IMR-90 (cell line): ENCODE measurements at regions not wholly inside any gene's neighbourhood (a gene's known extent, or its start where the extent isn't known, plus 50 kb on each side); places are given as distances from the start of the nearest gene placed in this dataset.

Experiments
- ATAC-seq: fragments of 200-7000 bp; cut with Tn5 transposase; 2 replicates; pipeline ENCODE4 v1.9.1; 2020; ENCODE audit warnings: low read depth, mild to moderate bottlenecking, moderate library complexity
- BruUV-seq: library from RNA; stranded (reverse); fragments of 400-500 nt; replicated peaks from 2 replicates; lab custom pipeline; 2021; lab: Mats Ljungman, UMichigan
- CTCF ChIA-PET: fragments of 300-600 bp; formaldehyde crosslinking; extraction: SDS; loops from one replicate; lab custom pipeline; 2021; ENCODE audit warnings: antibody characterized with exemption; lab: Yijun Ruan, JAX
- POLR2A ChIA-PET: fragments of 300-600 bp; sonication (Branson Sonifier 250); formaldehyde crosslinking; loops from one replicate; lab custom pipeline; 2022; ENCODE audit warnings: antibody characterized with exemption; ENCODE audit not compliant: unreplicated experiment; lab: Charles Lee
- DNase-seq: peaks from one replicate; pipeline ENCODE4 v3.0.0; 2013
- H2AFZ ChIP-seq: replicated peaks from 2 replicates; pipeline ENCODE3; 2013; ENCODE audit warnings: low read length, mild to moderate bottlenecking; ENCODE audit not compliant: poor library complexity
- H2AK5ac ChIP-seq: 2 replicates; pipeline ENCODE4 v1.6.1; 2013; ENCODE audit warnings: low read depth, low read length, inconsistent platforms
- H2AK9ac ChIP-seq: replicated peaks from 2 replicates; pipeline ENCODE3; 2013; ENCODE audit warnings: mild to moderate bottlenecking, low read depth, low read length, moderate library complexity; ENCODE audit not compliant: poor library complexity
- H2BK120ac ChIP-seq: 2 replicates; pipeline ENCODE4 v1.6.1; 2013; ENCODE audit warnings: low read depth, low read length, inconsistent platforms
- H2BK15ac ChIP-seq: 3 replicates; pipeline ENCODE4 v1.6.1; 2013; ENCODE audit warnings: low read depth, low read length, inconsistent platforms
- H2BK20ac ChIP-seq: 2 replicates; pipeline ENCODE4 v1.6.1; 2013; ENCODE audit warnings: low read depth, mild to moderate bottlenecking, inconsistent platforms, low read length, moderate library complexity
- H2BK5ac ChIP-seq: 2 replicates; pipeline ENCODE4 v1.6.1; 2013; ENCODE audit warnings: mild to moderate bottlenecking, low read depth, low read length, inconsistent platforms; ENCODE audit not compliant: poor library complexity, severe bottlenecking
- H3K14ac ChIP-seq: replicated peaks from 2 replicates; pipeline ENCODE4 v1.6.1; 2013; ENCODE audit warnings: low read depth, low read length, inconsistent platforms
- H3K18ac ChIP-seq: 2 replicates; pipeline ENCODE4 v1.6.1; 2013; ENCODE audit warnings: low read depth, low read length, control low read depth
- H3K23ac ChIP-seq: 2 replicates; pipeline ENCODE4 v1.6.1; 2013; ENCODE audit warnings: low read depth, low read length, inconsistent platforms
- H3K27ac ChIP-seq: 2 replicates; pipeline ENCODE4 v1.5.1; 2013; ENCODE audit warnings: mild to moderate bottlenecking, control low read depth, low read length; ENCODE audit not compliant: insufficient read depth
- H3K27me3 ChIP-seq: 2 replicates; pipeline ENCODE4 v1.6.1; 2013; ENCODE audit warnings: low read length; ENCODE audit not compliant: control insufficient read depth, insufficient read depth
- H3K36me3 ChIP-seq: 2 replicates; pipeline ENCODE4 v1.6.1; 2013; ENCODE audit warnings: low read length, mixed read lengths; ENCODE audit not compliant: control insufficient read depth, insufficient read depth
- H3K4ac ChIP-seq: 2 replicates; pipeline ENCODE4 v1.6.1; 2013; ENCODE audit warnings: low read depth, low read length, inconsistent platforms
- H3K4me1 ChIP-seq: 2 replicates; pipeline ENCODE4 v1.6.1; 2013; ENCODE audit warnings: low read length, mixed read lengths; ENCODE audit not compliant: control insufficient read depth, insufficient read depth
- H3K4me2 ChIP-seq: 2 replicates; pipeline ENCODE4 v1.6.1; 2013; ENCODE audit warnings: low read depth, mild to moderate bottlenecking, control low read depth, low read length, moderate library complexity
- H3K4me3 ChIP-seq: 2 replicates; pipeline ENCODE4 v1.5.1; 2013; ENCODE audit warnings: low read depth, mild to moderate bottlenecking, control low read depth, low read length, moderate library complexity; ENCODE audit not compliant: insufficient read depth
- H3K56ac ChIP-seq: 2 replicates; pipeline ENCODE4 v1.6.1; 2013; ENCODE audit warnings: low read length, inconsistent platforms; ENCODE audit not compliant: insufficient read depth; ENCODE audit errors: extremely low read depth
- H3K79me1 ChIP-seq, 2 experiments: 2 replicates each; pipeline ENCODE4 v1.6.1; 2013; ENCODE audit warnings: low read length in 2 of 2, inconsistent platforms in 1 of 2, low read depth in 1 of 2
- H3K9ac ChIP-seq: 2 replicates; pipeline ENCODE4 v1.6.1; 2013; ENCODE audit warnings: low read depth, low read length, control low read depth
- H3K9me1 ChIP-seq: 2 replicates; pipeline ENCODE4 v1.6.1; 2013; ENCODE audit warnings: low read length, inconsistent platforms; ENCODE audit not compliant: insufficient read depth
- H3K9me3 ChIP-seq: 2 replicates; pipeline ENCODE4 v1.6.1; 2013; ENCODE audit warnings: low read length; ENCODE audit not compliant: control insufficient read depth, insufficient read depth
- H4K20me1 ChIP-seq: 2 replicates; pipeline ENCODE4 v1.6.1; 2013; ENCODE audit warnings: low read length, inconsistent platforms; ENCODE audit not compliant: insufficient read depth
- H4K5ac ChIP-seq: 2 replicates; pipeline ENCODE4 v1.6.1; 2013; ENCODE audit warnings: mild to moderate bottlenecking, low read depth, low read length, control low read depth
- H4K8ac ChIP-seq, 2 experiments: 2 replicates each; pipeline ENCODE4 v1.6.1; 2013; ENCODE audit warnings: low read depth in 2 of 2, low read length in 2 of 2, control low read depth in 1 of 2, inconsistent platforms in 1 of 2
- H4K91ac ChIP-seq: 2 replicates; pipeline ENCODE4 v1.6.1; 2013; ENCODE audit warnings: low read depth, low read length, inconsistent platforms; ENCODE audit not compliant: insufficient read depth
- BHLHE40 ChIP-seq: fragments of 150-350 bp; IDR thresholded peaks from 2 replicates; pipeline ENCODE4 v1.6.1; 2016; ENCODE audit warnings: mild to moderate bottlenecking, low read depth, low read length
- CHD1 ChIP-seq: IDR thresholded peaks from 2 replicates; pipeline ENCODE4 v1.6.1; 2012; ENCODE audit warnings: low read depth, low read length, improper control_type of control experiment
- CTCF ChIP-seq: conservative IDR thresholded peaks from 2 replicates; pipeline ENCODE4 v1.5.1; 2012; ENCODE audit warnings: mild to moderate bottlenecking, low read depth, low read length, improper control_type of control experiment
- ELK1 ChIP-seq: fragments of 150-350 bp; IDR thresholded peaks from 2 replicates; pipeline ENCODE4 v1.6.1; 2016; ENCODE audit warnings: low read depth, mild to moderate bottlenecking, low read length, moderate library complexity, borderline replicate concordance
- FOS ChIP-seq: fragments of 150-350 bp; IDR thresholded peaks from 2 replicates; pipeline ENCODE4 v1.6.1; 2016; ENCODE audit warnings: low read depth, low read length
- MAZ ChIP-seq: IDR thresholded peaks from 2 replicates; pipeline ENCODE4 v1.6.1; 2012; ENCODE audit warnings: low read depth, mild to moderate bottlenecking, low read length, improper control_type of control experiment, moderate library complexity, borderline replicate concordance
- MXI1 ChIP-seq: IDR thresholded peaks from 2 replicates; pipeline ENCODE4 v1.6.1; 2012; ENCODE audit warnings: low read depth, mild to moderate bottlenecking, low read length, moderate library complexity, borderline replicate concordance
- NFE2L2 ChIP-seq: fragments of 150-350 bp; IDR thresholded peaks from 2 replicates; pipeline ENCODE4 v1.6.1; 2016; ENCODE audit warnings: low read depth, mild to moderate bottlenecking, low read length
- POLR2A ChIP-seq: IDR thresholded peaks from 2 replicates; pipeline ENCODE4 v1.6.1; 2012; ENCODE audit warnings: mild to moderate bottlenecking, low read depth, low read length
- RCOR1 ChIP-seq: IDR thresholded peaks from 2 replicates; pipeline ENCODE4 v1.6.1; 2012; ENCODE audit warnings: mild to moderate bottlenecking, low read length, improper control_type of control experiment; ENCODE audit not compliant: insufficient replicate concordance
- RFX5 ChIP-seq: IDR thresholded peaks from 2 replicates; pipeline ENCODE4 v1.8.0; 2012; ENCODE audit warnings: low read depth, mild to moderate bottlenecking, low read length, moderate library complexity
- SMC3 ChIP-seq: fragments of 150-350 bp; IDR thresholded peaks from 2 replicates; pipeline ENCODE4 v1.6.1; 2016; ENCODE audit warnings: low read depth, mild to moderate bottlenecking, antibody characterized with exemption, low read length, moderate library complexity
- WGBS, 2 experiments: methylation state at CpG; one replicate each; pipeline versions ENCODE4 v1.1.5 to v1.1.7; 2013; ENCODE audit warnings: missing lambda C conversion rate in 2 of 2; ENCODE audit not compliant: insufficient read length in 1 of 2; ENCODE audit errors: extremely low coverage in 2 of 2; 5-methylcytosine and 5-hydroxymethylcytosine counted together
- dilution Hi-C: fragments of 300-500 bp; cut with HindIII; formaldehyde crosslinking; loops from one replicate; pipeline ENCODE4 v1.14.3; 2018; ENCODE audit warnings: low sequenced_read_pairs; ENCODE audit not compliant: unreplicated experiment
- in situ Hi-C: fragments of 300-500 bp; cut with MboI; formaldehyde crosslinking; loops from 3 replicates; pipeline ENCODE4 v1.14.3; 2019; ENCODE audit warnings: low sequenced_read_pairs, inconsistent platforms, mixed read lengths
- intact Hi-C: fragments of 100-400 bp; cut with micrococcal nuclease; formaldehyde crosslinking; loops from 2 replicates; pipeline ENCODE4 v1.10.0; 2022
- TF ChIP-seq, protein P1 (sequence below): fragments of 150-350 bp; IDR thresholded peaks from 2 replicates; pipeline ENCODE4 v1.6.1; 2017; ENCODE audit warnings: mild to moderate bottlenecking, antibody characterized with exemption, low read length, low read depth

- Histone ChIP-seq H2AK5ac (no peak overlapping the region), H3K4ac (no peak overlapping the region), H3K27ac (no peak overlapping the region), H3K23ac (no peak overlapping the region), H3K4me2 (no peak overlapping the region), H3K4me1 (peaks cover 4% of the 10 kb centered on the region; the same call in 1 of the 2 replicates), H4K91ac (no peak overlapping the region), H3K9ac (no peak overlapping the region), H2BK15ac (no peak overlapping the region), H3K36me3 (no peaks in the 10 kb centered on the region), H3K9me3 (no peaks in the 10 kb centered on the region), H3K56ac (no peak overlapping the region), H4K5ac (no peak overlapping the region), H2BK120ac (no peak overlapping the region), H3K18ac (no peak overlapping the region), H3K9me1 (no peaks in the 10 kb centered on the region; the same call in 1 of the 2 replicates), H3K27me3 (peaks cover 9% of the 10 kb centered on the region; the same call in 1 of the 2 replicates), H2BK5ac (no peak overlapping the region), H2AFZ (no peak overlapping the region), H3K79me1 (no peaks in the 10 kb centered on the region), H3K4me3 (no peak overlapping the region), H2BK20ac (no peak overlapping the region), H2AK9ac (no peak overlapping the region), H4K8ac (no peak overlapping the region), H3K14ac (no peak overlapping the region), H4K20me1 (no peaks in the 10 kb centered on the region)
- CTCF ChIA-PET = interaction anchor here (0.8 kb wide), 1 partner anchor 14 kb away, joined by 4 read pairs; no protein-coding TSS in a partner anchor
- no peak for DNase-seq
- 74% methylated on average over 5 of the region's 7 CpGs; no CpG with 5 or more reads in 1 of the 2 experiments for WGBS, 2 experiments
- POLR2A ChIA-PET = no interaction called here
- TF ChIP-seq BHLHE40 (no peak), MAZ (no peak), RFX5 (no peak), NFE2L2 (no peak), CHD1 (no peak), SMC3 (no peak), ELK1 (no peak), RCOR1 (no peak), CTCF (no peak), POLR2A (no peak), MXI1 (no peak), FOS (no peak)
- TF ChIP-seq, protein P1, sequence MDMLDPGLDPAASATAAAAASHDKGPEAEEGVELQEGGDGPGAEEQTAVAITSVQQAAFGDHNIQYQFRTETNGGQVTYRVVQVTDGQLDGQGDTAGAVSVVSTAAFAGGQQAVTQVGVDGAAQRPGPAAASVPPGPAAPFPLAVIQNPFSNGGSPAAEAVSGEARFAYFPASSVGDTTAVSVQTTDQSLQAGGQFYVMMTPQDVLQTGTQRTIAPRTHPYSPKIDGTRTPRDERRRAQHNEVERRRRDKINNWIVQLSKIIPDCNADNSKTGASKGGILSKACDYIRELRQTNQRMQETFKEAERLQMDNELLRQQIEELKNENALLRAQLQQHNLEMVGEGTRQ = no peak
- in situ Hi-C loops (no loop called here), intact Hi-C loops (no loop called here), dilution Hi-C loops (no loop called here)
- BruUV-seq = no TSS peak
- no peak for ATAC-seq
Measured at GRCh38 chr10:78472551-78472890, 438.9 kb downstream of the RPS24 start.
